ENCODE measurements at regions not wholly inside any gene's neighbourhood (a gene's known extent, or its start where the extent isn't known, plus 50 kb on each side); places are given as distances from the start of the nearest gene placed in this dataset.

GRCh38 chr11:133605482-133605881 is 73.2 kb upstream of the OPCML start:
- intact Hi-C loops (cut with micrococcal nuclease): no loop called here
- Histone ChIP-seq H3K27ac (ENCODE audit: extremely low read depth, low read depth, low read length) (no peak overlapping the region), H3K27me3 (ENCODE audit: control insufficient read depth in 2 of 2, insufficient read depth in 2 of 2, low read length in 2 of 2) (no peaks in the 10 kb centered on the region), H3K4me2 (ENCODE audit: insufficient read depth, low read length) (no peak overlapping the region), H3K36me3 (ENCODE audit: control insufficient read depth, insufficient read depth, low read length) (no peaks in the 10 kb centered on the region), H4K20me1 (replicated peaks; ENCODE audit: control insufficient read depth, insufficient read depth, low read length) (no peaks in the 10 kb centered on the region), H3K9me1 (ENCODE audit: control insufficient read depth, insufficient read depth, low read length) (no peaks in the 10 kb centered on the region), H3K4me1 (replicated peaks in 1 of 2; ENCODE audit: control insufficient read depth in 2 of 2, insufficient read depth in 2 of 2, low read length in 2 of 2) (no peaks in the 10 kb centered on the region), H3K9me3 (replicated peaks; ENCODE audit: control insufficient read depth, insufficient read depth, low read depth, low read length) (no peaks in the 10 kb centered on the region), H3K4me3 (no peak overlapping the region), H2AFZ (ENCODE audit: low read depth, low read length) (no peak overlapping the region), H3K79me2 (ENCODE audit: control insufficient read depth, insufficient read depth, low read length) (no peaks in the 10 kb centered on the region), H3K9ac (ENCODE audit: insufficient read depth in 1 of 2, low read depth in 2 of 2, low read length in 2 of 2) (no peak overlapping the region)
- ATAC-seq: no peak
- DNase-seq (ENCODE audit: extremely low read depth in 1 of 4, low spot score in 3 of 4): no peak
- POLR2A ChIA-PET: no interaction called here
- TF ChIP-seq FOXP4 (CRISPR knock-in tag; IDR thresholded peaks at IDR 0.05; ENCODE audit: borderline replicate concordance) (no peak), TAF15 (IDR thresholded peaks at IDR 0.05; ENCODE audit: low read depth, low read length) (no peak), RFX7 (CRISPR knock-in tag; IDR thresholded peaks at IDR 0.05) (no peak), HES1 (IDR thresholded peaks at IDR 0.05; ENCODE audit: low read depth) (no peak), FOXJ2 (tag; IDR thresholded peaks at IDR 0.05) (no peak), CBX1 (IDR thresholded peaks at IDR 0.05; ENCODE audit: low read depth) (no peak), MYNN (IDR thresholded peaks at IDR 0.05) (no peak), MYNN (CRISPR knock-in tag; IDR thresholded peaks at IDR 0.05) (no peak)
- WGBS (ENCODE audit: insufficient coverage, low coverage, missing lambda C conversion rate): 0% methylated on average over 2 of the region's 2 CpGs
- no peak for FAIRE-seq
- CTCF ChIA-PET (ENCODE audit: low intra/inter-chr PET ratio): no interaction called here
- in situ Hi-C loops (cut with MboI): no loop called here
- BruUV-seq (replicated peaks): no TSS peak
